G401 (cell line): ENCODE measurements at regions not wholly inside any gene's neighbourhood (a gene's known extent, or its start where the extent isn't known, plus 50 kb on each side); places are given as distances from the start of the nearest gene placed in this dataset.
A peak's percentile ranks its signal among the peaks of the same experiment; 100 is the strongest.

Source experiments
- DNase-seq: peaks from one replicate; pipeline ENCODE4 v3.0.0-alpha.2; 2015; ENCODE audit warnings: low spot score
- in situ Hi-C: cut with HindIII; loops from 2 replicates; pipeline ENCODE4 v1.10.0; 2016; ENCODE audit warnings: low sequenced_read_pairs, mixed read lengths

DNA sequence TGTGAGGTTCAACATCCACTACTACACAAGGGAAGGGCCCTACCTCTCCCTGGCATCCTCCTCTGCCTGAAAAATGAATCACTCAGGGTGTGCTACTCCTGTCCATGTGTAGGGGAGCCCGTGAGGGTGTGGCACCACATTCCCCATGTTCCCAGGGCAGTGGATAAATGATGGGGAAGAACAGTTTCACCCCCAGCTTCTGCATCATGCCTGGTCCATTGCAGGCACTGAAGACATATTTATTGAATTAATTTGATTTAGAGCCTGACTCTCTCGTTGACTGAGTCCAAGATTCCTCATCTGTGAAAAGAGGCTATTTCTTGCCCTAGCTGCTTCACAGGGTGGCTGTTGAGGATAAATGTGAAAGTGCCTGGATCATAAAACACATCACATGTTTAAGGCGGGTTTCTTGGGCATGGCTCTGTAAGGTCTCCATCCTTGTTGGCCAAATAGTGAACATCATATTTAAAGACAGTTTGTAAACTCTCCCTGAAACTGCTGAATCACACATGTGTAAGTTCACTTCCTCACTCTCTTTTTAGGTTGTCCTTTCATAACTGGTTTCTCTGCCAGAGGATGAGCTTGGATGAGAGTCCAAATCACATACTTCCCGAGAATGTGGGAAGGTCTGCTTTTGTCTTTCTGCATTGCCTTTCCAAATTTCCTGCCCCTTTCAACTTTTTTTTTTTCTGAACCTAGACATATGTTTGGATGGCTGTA is 79.7 kb upstream of the FYN start:
- in situ Hi-C loops, result no loop called here

DNA sequence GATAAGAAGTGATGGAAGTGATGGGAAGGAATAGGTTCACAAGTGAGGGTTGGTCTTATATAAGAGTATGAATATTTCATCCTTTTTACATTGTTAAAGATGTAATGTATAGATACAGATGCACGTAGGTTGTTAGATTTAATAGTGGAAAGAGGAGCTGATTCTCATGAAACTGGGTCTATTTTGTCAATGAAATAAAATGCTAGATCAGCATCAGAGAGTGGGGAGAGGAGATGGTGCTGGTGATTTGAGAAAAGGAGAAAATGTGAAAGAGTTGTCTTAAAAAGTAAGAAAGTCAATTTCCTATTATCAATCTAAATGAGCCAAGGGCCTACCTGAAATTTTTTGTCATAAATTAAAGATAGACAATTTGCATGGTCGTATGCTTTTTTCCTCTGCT is 82.8 kb upstream of the FYN start:
- in situ Hi-C loops, result no loop called here

More for the DNA sequence above, 79.7 kb upstream of the FYN start:
- no peak for DNase-seq

DNA sequence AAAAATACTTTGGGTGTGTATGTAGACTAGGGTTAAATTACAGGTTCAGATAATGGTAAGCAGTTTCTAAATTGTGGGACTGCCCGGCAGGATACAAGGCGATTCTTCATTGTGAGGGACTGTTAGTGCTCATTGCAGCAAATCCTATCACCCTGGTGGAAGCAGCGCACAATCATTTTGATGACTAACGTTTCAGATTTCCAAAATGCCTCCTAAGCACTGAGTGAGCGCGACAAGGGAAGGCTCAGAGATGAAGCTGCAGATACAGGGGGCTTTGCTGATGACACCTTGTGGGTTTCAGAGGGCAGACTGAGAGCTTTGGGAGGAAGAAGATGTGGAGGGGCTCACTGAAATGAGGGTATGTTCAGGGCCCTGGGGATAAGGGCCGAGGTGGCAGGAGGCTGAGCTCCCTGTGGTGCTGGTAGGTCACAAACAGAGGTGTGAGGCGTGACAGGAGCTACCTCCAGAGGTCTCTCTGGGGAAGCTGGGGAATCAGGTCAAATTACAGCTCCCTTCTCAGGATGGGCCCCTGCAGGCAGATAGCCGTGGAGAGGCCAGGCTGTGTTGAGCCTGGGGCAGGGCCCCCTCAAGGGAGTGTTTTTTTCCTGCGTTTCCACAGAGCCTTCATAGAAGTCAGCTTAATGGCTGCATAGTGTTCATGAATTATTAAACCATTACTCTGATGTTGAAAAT is 84.5 kb upstream of the FYN start:
- DNase-seq, result no peak
- in situ Hi-C loops, result no loop called here

More for the DNA sequence above, 82.8 kb upstream of the FYN start:
- no peak for DNase-seq

DNA sequence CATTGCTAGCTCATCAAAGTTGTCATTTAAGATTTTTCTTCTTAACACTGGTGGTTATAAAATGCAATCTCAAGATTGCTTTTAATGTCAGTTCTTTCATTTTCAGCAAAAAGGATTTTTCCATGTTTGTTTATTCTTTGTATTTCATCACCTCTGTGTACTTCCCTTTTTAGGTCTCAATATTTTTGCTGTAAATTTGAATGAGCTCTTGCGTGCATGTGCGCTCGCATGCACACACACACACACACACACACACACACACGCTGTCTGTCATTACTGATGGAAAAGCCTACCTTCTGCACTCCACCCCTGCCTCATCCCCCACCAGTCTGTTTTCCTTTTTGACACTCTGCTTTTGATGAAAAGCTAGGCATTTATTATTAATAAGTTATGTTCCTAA is 85.3 kb upstream of the FYN start:
- in situ Hi-C loops, result no loop called here
- DNase-seq, result no peak

DNA sequence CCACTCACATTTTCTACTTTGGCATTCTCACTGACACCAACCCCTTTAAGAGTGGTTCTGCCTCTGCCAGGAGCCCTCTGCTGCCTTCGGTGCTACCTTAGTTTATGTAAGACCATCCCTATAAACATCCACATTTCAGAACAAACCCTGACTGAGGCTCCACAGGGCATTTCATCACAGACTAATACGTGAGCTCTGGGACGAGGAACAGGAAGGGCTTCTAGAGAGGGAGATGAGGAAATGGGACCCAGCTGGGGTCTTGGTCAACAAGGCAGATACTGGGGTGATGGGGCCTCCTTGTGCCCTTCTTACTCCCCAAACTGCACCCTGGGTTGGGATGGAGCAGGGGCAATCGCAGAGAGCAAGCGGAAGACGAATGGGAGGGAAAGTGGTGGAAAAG is 86.5 kb upstream of the FYN start:
- DNase-seq, result no peak
- in situ Hi-C loops, result no loop called here

DNA sequence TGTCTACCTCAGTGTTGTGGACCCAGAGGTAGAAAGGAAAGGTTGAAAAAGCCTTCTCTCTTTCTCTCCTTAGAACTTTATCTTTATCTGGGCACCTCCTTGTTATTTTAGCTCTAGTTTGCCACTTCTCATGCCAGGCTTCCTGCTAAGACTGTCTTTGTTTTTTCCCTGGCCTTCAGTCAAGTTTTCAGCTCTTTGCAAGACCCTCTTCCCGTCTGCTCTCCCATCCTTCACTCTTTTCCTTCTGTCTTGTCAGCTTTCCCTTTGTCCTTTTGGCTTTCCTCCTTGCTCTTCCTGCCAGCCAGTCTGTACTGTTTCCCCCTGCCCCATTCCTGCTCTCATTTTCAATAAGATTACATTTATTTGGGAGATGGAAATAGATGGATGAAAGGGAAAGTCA is 86.8 kb upstream of the CCN6 start:
- no peak for DNase-seq
- in situ Hi-C loops, result no loop called here

DNA sequence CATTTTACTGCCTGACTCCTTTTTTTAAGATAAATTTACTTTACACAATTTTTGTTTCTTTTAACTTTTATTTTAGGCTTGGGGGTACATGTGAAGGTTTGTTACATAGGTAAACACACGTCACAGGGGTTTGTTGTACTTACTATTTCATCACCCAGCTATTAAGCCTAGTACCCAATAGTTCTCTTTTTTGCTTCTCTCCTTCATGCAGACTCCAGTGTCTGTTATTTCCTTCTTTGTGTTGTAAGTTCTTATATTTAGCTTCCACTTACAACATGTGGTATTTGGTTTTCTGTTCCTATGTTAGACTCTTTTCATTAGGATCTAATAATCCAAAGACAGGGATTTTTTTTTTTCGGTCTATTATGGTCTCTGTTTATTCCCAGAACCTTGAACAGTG is 83.5 kb upstream of the CCN6 start:
- in situ Hi-C loops, result no loop called here
- no peak for DNase-seq

DNA sequence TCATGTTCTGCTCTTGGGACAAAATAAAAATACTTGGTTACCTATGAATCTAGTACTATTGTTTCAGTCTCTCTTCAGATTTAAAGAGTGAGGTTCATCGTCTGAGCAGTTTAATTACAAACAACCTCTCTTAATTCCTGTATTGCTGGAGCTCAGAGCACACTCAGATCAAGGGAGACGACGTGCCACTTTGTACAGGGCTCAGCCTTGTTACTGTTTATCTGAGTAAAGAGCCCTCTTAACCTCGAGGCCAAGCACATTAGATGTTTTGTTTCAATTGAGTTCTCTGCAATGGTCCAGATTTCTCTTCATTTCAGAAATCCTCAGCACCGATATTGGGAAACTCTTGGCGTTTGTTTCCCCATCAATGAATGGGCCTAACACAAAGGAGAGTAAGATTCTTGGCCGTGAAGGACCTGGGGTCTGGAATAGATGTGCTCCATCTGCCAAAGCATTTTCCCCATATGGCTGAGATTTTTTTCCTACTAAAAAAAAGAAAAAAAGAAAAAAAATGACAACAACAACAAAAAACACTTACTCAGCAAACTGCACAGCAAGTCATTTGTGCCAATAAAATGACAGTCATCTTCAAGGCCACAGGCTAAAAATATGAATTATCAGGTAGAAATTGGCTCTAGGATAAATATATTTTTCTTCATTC is 82.6 kb upstream of the CCN6 start:
- in situ Hi-C loops, result no loop called here
- peak; percentile 66 for DNase-seq

DNA sequence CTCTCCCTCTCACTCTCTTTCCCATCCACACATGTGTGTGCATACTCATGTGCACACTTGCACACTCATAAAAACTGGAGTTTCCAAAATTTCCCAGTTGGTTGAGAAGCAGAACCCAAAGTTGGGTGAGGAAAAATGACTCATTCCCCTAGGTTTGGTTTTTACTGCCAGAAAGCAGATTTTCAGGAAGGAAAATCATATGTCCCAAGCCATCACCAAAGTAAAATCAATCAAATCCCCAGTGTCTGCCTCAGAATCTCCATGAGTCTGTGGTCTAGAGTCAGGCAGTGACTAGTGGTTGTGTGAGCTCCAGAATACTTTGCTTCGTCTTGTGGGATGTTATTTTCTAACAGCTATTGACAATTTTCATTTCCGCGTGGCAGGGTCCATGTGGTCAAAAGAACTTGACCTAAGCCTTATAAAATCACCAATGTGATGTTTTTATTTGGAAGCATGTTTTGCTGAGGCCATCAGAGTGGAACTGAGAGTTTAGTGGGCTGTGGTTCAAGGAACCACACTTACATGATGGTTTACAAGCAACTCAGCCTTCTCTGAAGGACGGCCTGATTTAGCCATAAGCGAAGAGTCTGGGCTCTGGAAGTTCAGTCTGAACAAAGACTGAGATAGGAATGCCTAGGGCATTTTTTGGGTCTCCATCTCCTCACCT is 81.9 kb upstream of the CCN6 start:
- in situ Hi-C loops, result no loop called here

DNA sequence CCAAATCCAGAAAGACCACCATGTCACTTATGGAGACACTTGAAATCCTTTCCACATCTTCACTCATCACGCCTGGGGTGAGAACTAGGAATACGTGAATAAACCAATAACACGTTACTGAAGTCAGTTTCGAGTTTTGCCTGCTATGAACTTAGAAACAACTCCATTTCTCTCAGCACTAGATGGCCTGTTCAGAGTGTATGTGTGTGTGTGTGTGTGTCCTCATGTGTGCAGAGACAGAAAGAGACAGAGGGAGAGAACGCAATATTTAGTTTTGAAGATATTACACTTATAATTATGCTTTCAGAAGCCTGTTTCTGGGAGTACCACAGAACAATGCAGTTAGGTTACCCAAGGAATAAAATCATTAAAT is 81.2 kb upstream of the CCN6 start:
- DNase-seq, result no peak
- in situ Hi-C loops, result no loop called here

More for the DNA sequence above, 81.9 kb upstream of the CCN6 start:
- no peak for DNase-seq

DNA sequence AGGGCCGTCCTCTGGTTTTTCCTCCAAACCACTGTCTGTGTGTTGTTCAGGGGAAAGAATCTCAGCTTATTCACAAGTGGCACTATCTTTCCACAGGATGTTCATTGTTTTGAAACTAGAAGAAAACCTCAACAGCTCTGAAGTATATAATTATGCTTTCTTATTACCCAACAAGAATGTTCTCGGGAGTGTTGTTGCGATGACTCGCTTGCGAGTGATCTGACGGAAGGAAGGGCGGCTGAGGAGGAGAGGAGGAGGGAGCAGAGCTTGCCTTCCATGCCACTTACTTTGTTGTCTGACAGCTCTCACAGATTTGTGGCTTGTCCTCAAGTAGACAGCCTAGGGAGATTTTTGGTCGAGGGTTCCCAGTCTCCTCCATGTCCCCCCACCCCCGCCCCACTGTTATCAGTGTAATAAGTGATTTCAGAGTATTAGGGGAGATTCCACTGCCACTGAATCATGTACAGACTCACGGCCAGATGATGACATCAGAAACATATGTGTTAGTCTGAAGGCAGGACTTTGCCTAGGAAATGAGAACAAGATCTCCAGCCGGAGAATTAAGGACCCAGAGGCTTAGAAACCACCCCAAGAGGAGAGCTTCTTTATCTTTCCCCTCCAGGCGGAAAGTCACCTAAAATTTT is 80.7 kb upstream of the CCN6 start:
- DNase-seq, result no peak
- in situ Hi-C loops, result no loop called here

DNA sequence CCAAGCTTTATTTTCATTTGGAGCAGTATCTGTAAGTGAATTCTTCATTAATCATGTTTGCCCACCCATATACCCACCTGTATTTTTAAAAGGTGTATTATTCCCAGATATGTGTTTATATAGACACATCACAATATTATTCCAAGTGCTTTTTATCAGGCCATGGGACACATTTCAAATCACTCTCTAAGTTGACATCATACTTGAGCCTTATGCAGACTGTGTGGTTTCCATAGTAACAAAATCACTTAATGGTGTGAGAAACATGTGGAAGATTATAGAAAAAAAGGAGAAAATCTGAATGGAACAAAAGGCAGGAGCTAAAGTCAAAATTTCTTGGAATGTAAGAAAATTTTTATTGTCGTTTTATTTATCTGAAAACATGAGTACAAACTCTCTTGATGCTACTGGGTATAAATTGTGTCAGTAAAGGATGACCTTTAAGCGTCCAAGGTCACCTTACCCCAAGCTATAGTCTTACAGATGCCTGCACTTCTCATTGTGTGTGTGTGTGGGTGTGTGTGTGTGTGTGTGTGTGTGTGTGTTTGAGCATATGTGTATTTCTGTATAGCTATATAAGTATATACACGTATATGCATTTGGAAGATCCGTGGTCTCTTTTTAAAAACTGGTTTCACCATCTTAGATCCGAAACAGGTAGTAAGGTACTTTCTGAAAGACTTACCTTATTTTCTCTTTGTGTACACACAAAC is 79.8 kb upstream of the CCN6 start:
- DNase-seq, result no peak
- in situ Hi-C loops, result no loop called here

DNA sequence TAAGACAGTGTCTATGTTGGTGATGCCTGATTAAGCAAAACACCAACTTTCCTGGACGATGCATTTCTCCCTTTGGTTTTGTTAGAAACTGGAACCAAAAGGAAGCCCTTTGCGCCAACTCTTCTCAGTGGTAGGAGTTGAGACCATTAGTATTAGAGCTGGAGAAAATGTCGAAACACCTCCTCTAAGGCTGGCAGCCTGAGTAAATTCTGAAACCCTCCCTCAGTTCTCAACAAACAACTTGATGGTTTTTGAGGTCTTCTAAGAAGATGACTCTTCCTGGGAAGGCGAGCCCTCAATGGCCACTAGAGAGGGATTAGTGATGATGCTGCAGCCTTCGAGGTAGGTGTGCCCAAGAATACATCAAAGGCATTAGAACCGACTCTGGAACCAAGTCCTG is 78.4 kb upstream of the CCN6 start:
- in situ Hi-C loops, result no loop called here
- no peak for DNase-seq

DNA sequence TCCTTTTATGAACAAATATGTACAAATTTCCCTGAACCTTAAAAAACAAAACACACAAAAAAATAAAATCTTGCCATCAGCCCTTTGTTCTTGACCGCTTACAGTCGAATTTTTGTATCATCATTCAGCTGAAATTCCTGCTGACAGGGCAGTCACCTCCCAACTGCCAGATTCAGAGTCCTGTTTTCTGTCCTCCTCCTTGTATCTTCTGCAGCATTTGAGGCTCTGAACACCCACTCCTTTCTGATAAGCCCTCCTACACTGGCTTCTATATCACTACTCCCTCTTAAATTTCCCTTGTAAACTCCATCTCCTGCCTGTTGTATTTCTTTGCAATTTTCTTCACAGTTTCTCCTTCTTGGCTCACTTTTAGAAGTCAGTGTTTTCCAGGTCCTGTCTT is 77.8 kb upstream of the CCN6 start:
- in situ Hi-C loops, result no loop called here
- no peak for DNase-seq

DNA sequence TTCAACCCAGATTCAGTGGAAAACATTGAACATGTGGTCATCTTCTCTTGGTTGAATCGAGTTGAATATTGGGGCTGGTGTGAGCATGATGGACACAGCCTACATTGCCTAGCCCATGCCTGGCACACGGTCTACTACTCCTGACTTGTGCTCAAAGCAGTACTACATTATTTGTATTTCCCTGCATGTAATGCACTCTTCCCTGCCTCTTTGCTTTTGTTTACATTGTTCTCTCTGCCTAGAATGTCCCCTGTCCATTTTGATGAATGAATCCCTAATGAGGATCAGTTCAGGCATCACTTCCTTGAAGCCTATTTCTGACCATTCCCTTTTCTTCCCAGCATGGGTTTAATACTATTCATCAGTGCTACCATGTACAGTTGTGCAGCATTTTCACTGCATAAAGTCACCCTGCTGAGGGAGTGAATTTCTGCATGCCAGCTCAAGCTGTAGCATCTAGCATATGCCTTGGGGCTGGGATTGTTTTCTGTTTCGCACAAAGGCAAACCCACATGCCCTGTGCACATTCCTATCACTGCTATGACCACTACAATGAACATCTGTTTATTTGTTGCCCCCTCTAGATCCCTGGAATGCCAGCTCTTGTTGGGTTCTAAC is 75.3 kb upstream of the CCN6 start:
- no peak for DNase-seq
- in situ Hi-C loops, result no loop called here

DNA sequence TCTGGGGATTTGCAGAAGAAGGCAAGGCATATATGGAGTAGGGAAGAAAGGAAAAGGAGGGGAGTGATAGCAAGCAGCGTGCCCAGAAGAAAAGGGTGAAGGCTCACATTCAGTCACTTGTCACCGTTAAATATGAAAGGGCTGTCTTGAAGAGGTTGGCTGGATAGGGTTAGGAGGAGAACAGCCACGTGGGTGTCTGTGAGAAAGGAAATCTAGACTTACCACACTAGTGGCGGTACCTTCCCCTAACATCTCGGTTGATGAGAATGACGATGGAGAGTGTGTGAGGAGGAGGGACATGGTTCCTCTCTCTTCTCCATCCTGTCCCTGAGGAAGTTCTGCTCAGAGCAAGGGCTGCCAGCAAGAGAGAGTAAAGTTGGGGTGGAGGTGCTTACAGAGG is 74.3 kb upstream of the CCN6 start:
- in situ Hi-C loops, result no loop called here
- no peak for DNase-seq

DNA sequence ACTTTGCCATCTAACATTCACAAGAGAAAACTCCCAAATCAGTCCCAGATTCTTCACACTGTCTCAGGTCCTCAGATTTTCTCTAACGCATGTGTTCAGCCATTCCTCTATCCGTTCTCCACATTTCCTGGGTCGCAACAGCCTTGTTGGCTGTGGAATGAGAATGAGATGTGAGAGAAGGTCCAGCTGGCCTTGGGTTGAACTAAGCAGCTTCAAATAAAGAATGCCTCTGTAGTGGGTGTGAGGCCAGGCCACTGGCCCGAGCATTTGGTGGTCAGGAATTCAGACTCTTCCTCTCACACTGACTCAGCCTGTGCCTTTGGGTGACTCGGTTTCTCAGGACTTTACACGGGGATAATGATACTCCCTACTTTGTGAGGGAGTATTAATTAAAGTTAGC is 73.8 kb upstream of the CCN6 start:
- in situ Hi-C loops, result no loop called here
- DNase-seq, result no peak

DNA sequence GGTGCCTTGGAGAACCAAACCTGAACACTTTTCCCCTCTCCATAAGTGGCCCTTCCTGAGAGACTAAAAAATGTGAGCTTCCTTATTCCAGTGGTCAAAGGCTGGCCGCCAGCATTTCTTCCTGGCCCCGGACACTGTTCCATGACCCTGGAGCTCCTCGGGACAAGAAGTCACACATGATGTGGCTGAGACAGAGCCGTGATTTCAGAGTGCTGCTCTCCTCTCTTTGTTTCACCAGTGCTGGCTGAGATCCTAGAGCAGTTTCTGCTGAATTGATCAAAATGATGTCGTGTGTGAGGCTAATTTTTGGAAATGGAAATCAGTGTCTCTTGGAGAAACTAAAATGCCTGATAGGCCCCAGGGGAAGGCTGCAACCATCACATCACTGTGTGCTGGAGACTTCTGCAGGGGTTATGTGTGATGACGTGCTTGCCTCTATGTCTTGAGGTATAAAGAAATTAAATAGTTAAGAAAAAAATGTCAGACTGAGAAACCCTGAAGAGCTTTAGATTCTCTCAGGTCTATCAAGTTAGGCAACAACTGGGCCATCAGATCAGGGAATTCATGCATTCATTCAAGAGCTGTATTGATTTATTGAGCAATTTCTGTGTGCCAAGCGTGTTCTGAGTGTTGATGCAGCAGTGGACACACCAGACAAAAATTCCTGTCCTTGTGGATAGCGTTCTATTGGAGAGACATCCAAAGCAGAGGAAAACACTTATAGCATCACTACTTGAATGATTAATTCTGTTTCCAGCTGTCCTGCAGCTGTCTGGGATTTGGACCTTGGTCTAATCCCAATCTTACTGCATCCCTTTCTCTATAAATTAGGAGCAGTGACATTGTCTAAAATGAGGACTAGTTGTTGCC is 72.7 kb upstream of the CCN6 start:
- in situ Hi-C loops, result no loop called here
- DNase-seq, result no peak
